Urothelium cell line (cell line): ENCODE measurements at regions not wholly inside any gene's neighbourhood (a gene's known extent, or its start where the extent isn't known, plus 50 kb on each side); places are given as distances from the start of the nearest gene placed in this dataset.
"Not testable (repeated sequence)": the region's sequence is repeated elsewhere in the genome, so short reads cannot be mapped to it uniquely, and the experiment has no call there.

Experiments
- DNase-seq: peaks from one replicate; pipeline ENCODE4 v3.0.0; 2011; ENCODE audit warnings: low spot score, mixed read lengths
- FAIRE-seq: peaks from 2 replicates; lab custom pipeline; 2011; peaks lifted over from hg19 to GRCh38; lab: Jason Lieb, UNC

DNA sequence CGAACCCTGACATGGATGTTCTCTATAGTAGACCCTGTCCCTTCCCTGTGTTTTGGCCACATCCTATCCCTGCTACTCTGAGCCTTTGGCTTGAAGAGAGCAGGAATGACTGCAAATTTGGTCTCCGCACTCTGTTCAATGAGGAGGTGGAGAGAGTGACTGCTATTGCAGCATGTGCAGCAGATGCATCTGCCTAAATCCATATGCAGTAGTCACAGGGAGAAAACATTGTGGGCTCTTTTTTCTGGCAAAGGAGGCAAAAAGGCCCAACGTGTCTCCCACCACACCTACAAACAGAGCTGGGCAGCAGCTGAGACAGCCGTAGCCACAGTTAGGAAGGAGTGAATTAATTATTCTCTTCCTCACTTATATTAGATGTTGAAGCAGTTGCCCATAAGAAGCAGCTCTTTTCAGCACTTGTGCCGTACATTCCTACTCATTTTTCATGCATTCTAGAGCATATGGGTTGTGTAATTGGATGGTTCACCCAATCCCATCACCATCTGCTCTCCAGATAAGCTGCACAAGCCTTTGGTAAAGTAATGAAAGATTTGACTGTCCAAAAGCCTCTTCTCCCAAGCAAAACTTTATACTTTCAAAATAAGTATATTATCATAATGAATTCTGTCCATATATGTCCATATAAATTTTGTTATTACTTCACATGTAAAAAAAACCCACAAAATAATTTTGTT is 147.9 kb upstream of the FAM47A start:
- FAIRE-seq: no peak
- DNase-seq: no peak

DNA sequence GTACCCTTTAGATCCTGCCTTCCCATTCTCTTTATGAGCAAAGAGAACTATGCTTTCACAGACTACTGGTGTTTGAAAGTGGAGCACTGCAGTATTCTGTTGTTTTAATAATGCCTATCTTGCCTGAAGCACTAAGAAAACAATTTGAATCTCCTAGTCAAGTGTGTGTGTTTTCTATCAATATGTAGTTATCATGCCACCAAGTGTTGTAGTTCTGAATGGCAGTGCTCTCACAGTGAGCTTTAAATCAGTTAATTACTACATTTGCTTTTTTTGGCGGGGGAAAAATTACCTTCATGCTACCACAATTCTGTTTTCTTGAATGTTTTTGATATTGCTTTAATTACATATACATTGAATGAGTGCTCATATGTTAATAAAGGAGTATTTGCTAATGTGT is 143.6 kb upstream of the FAM47A start:
- FAIRE-seq (no peak), DNase-seq (no peak)

DNA sequence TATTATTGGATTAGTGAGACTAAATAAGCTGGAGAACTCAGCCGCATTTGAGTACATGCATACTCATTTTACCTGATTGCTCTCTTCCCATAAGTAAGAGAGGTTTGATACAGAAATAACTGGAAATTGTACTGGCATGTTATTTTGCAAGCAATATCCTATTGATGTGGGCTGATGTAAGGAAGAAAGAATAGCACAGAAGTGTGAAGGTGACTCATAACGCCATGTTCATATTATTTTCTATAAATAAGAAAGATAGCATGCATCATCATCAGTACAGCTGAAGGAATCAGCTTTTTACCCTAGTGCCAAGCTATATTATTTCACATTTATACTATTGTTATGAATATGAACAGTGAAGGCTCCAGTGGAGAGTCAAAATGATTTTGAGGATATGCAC is 138.3 kb upstream of the FAM47A start:
- DNase-seq: no peak
- no peak for FAIRE-seq

DNA sequence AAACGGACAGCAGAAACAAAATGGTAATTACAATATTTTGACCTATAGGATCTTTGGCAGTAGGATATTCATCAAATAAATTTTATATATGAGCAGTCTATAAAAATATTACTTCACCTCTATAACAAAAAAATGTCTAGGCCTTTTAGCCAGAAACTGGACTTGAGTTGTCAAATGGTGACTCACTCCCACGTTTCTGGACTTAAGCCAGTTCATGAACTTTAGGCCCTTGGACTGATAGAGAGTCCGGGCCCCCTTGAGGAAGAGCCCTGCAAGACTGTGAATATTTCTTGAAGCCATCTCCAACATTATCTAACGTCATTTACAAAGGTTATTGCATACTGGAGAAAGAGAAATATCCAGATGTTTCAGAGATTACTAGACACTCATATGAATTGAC is 106.8 kb upstream of the FAM47A start:
- no peak for DNase-seq
- no peak for FAIRE-seq

DNA sequence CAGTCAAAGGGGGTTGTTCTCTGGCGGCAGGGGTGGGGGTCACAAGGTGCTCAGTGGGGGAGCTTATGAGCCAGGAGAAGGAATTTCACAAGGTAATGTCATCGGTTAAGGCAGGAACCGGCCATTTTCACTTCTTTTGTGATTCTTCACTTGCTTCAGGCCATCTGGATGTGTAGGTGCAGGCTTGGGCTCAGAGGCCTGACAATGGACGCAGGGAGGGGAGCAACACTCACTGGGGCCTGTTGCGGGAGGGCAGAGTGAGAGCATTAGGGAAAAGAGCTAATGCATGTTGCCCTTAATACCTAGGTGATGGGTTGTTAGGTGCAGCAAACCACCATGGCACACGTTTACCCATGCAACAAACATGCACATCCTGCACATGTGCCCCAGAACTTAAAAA is 98.0 kb upstream of the FAM47A start:
- FAIRE-seq, DNase-seq: not testable (repeated sequence)

DNA sequence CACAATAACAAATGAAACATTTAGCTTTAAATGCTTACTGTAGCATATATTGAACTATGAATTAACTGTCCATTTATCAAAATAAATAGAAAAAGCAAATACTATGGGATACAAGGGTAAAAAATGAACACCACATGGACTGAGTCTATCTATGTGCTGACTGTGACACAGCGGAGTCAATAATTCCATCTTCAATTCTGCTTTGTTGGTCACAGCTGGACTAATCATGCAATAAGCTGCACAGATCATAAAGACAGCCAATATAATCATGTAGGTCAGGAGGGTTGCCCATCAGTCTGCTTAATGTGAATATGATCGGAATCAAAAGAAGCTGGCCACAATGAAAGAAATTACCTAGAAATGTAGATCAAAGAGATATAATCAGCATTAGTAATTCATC is 95.7 kb upstream of the FAM47A start:
- DNase-seq (no peak), FAIRE-seq (no peak)

DNA sequence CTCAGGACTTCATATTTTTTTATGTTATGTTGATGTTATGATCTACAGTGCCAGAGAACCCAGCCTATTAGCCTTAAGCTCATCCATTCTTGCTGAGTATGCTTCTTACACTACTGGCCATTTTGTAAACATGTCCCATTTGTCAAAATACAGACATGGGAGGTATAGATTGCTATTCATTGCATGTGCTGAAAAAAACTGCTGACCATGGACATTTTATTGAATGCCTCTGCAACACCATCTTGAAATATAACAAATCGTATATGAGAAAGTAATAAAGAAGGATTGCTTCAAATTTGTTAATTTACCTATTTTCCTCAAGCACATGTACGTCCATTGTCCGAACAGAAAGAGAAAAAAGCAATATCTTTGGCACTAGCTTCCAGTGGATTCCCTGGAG is 91.5 kb upstream of the FAM47A start:
- DNase-seq (no peak), FAIRE-seq (no peak)

DNA sequence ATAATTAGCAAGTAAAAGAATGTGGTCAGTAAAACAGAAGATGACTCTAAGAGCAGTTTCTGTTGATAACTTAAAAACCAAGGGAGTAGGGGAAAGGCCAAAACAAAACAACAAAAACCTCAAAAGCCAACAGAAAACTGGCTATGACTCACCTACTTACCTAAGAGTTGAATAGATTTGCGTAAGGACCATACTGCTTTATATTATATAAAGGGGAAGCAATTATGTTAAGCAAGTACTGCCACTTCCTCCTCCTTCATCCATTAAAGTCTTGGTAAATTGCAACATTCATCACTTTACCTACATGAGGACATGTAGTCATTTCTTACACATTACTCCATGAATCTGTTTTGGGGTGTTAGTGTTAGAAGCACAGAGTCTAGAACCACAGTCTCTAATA is 85.9 kb upstream of the FAM47A start:
- no peak for FAIRE-seq

DNA sequence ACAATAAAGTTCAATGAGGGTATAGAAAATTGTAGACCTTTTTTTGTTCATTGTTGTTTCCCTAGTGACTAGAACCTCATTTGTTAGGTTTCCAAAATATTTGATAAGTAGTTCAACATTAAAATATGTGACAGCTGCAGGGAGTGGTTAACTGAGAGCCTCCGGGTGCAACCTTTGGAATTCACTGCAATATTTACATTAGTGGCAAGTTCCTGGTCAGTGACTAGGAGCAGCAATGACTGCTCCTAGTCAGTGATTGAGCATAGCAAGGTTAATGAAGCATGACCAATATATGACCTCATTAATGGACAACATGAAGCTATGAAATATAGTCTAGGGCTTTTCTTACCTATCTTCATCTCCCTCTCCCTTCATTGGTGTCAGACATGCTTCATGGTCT is 65.8 kb upstream of the FAM47A start:
- DNase-seq (no peak), FAIRE-seq (no peak)

More for the DNA sequence above, 85.9 kb upstream of the FAM47A start:
- no peak for DNase-seq
